ENCODE measurements at regions not wholly inside any gene's neighbourhood (a gene's known extent, or its start where the extent isn't known, plus 50 kb on each side); places are given as distances from the start of the nearest gene placed in this dataset.
A peak's percentile ranks its signal among the peaks of the same experiment; 100 is the strongest.

- Mint-ChIP-seq H3K27me3 (ENCODE audit: low read depth) (no peaks in the 10 kb centered on the region), H3K36me3 (ENCODE audit: insufficient read depth in 2 of 2) (no peaks in the 10 kb centered on the region), H3K4me3 (no peak overlapping the region), H3K4me1 (ENCODE audit: low read depth) (no peaks in the 10 kb centered on the region), H3K9me3 (peaks cover 6 to 9% of the 10 kb centered on the region in 2 donors), H3K27ac (no peak overlapping the region)
- ATAC-seq (replicated peaks in 1 of 2) (no peak), DNase-seq (no peak)
These were observed 50.2 kb upstream of the SDK2 start for GRCh38 chr17:73694491-73694890.

GRCh38 chr17:73695035-73695738, 50.9 kb upstream of the SDK2 start:
- ATAC-seq (replicated peaks in 1 of 2) (no peak), DNase-seq (no peak)
- H3K4me1 Mint-ChIP-seq (ENCODE audit: low read depth), result no peaks in the 10 kb centered on the region
- peaks cover 6 to 9% of the 10 kb centered on the region in 2 donors for H3K9me3 Mint-ChIP-seq
- H3K27ac Mint-ChIP-seq, result no peak overlapping the region
- no peaks in the 10 kb centered on the region for H3K36me3 Mint-ChIP-seq (ENCODE audit: insufficient read depth in 2 of 2)
- H3K4me3 Mint-ChIP-seq, result no peak overlapping the region
- no peaks in the 10 kb centered on the region for H3K27me3 Mint-ChIP-seq (ENCODE audit: low read depth)

GRCh38 chr17:73696251-73696650, 52.0 kb upstream of the SDK2 start:
- no peak overlapping the region for H3K4me3 Mint-ChIP-seq
- H3K9me3 Mint-ChIP-seq, result peaks cover 6 to 9% of the 10 kb centered on the region in 2 donors
- no peaks in the 10 kb centered on the region for H3K4me1 Mint-ChIP-seq (ENCODE audit: low read depth)
- DNase-seq, result no peak
- ATAC-seq (replicated peaks in 1 of 2), result no peak
- H3K36me3 Mint-ChIP-seq (ENCODE audit: insufficient read depth in 2 of 2), result no peaks in the 10 kb centered on the region
- H3K27ac Mint-ChIP-seq, result no peak overlapping the region
- no peaks in the 10 kb centered on the region for H3K27me3 Mint-ChIP-seq (ENCODE audit: low read depth)

GRCh38 chr17:73697872-73698271, 53.6 kb upstream of the SDK2 start:
- Mint-ChIP-seq H3K4me3 (no peak overlapping the region), H3K36me3 (ENCODE audit: insufficient read depth in 2 of 2) (no peaks in the 10 kb centered on the region), H3K27me3 (ENCODE audit: low read depth) (no peaks in the 10 kb centered on the region), H3K9me3 (peaks cover 6 to 9% of the 10 kb centered on the region in 2 donors), H3K27ac (no peak overlapping the region), H3K4me1 (ENCODE audit: low read depth) (no peaks in the 10 kb centered on the region)
- DNase-seq (no peak), ATAC-seq (replicated peaks in 1 of 2) (no peak)

- ATAC-seq (replicated peaks in 1 of 2), result no peak
- Mint-ChIP-seq H3K27ac (no peak overlapping the region), H3K4me3 (no peak overlapping the region), H3K36me3 (ENCODE audit: insufficient read depth in 2 of 2) (no peaks in the 10 kb centered on the region), H3K9me3 (peaks cover 6 to 9% of the 10 kb centered on the region in 2 donors), H3K27me3 (ENCODE audit: low read depth) (no peaks in the 10 kb centered on the region), H3K4me1 (ENCODE audit: low read depth) (no peaks in the 10 kb centered on the region)
- DNase-seq, result no peak
These were observed 54.7 kb upstream of the SDK2 start for GRCh38 chr17:73698966-73699365.

- peaks cover 0 to 3% of the 10 kb centered on the region in 2 donors for H3K9me3 Mint-ChIP-seq
- H3K27ac Mint-ChIP-seq, result no peak overlapping the region
- no peaks in the 10 kb centered on the region for H3K27me3 Mint-ChIP-seq (ENCODE audit: low read depth)
- no peak for DNase-seq
- no peaks in the 10 kb centered on the region for H3K4me1 Mint-ChIP-seq (ENCODE audit: low read depth)
- H3K36me3 Mint-ChIP-seq (ENCODE audit: insufficient read depth in 2 of 2), result no peaks in the 10 kb centered on the region
- ATAC-seq (replicated peaks in 1 of 2), result no peak
- no peak overlapping the region for H3K4me3 Mint-ChIP-seq
These were observed 57.5 kb upstream of the SDK2 start for GRCh38 chr17:73701701-73702100.

GRCh38 chr17:73703192-73703591, 58.9 kb upstream of the SDK2 start:
- Mint-ChIP-seq H3K27ac (no peak overlapping the region), H3K36me3 (ENCODE audit: insufficient read depth in 2 of 2) (no peaks in the 10 kb centered on the region), H3K9me3 (peaks cover 0 to 3% of the 10 kb centered on the region in 2 donors), H3K4me3 (no peak overlapping the region), H3K4me1 (ENCODE audit: low read depth) (no peaks in the 10 kb centered on the region), H3K27me3 (ENCODE audit: low read depth) (no peaks in the 10 kb centered on the region)
- DNase-seq (no peak), ATAC-seq (replicated peaks in 1 of 2) (no peak)

- Mint-ChIP-seq H3K27me3 (ENCODE audit: low read depth) (peaks cover under 1% of the 10 kb centered on the region), H3K27ac (no peak overlapping the region), H3K36me3 (ENCODE audit: insufficient read depth in 2 of 2) (no peaks in the 10 kb centered on the region), H3K4me1 (ENCODE audit: low read depth) (no peaks in the 10 kb centered on the region), H3K9me3 (peaks cover 0 to 3% of the 10 kb centered on the region in 2 donors), H3K4me3 (no peak overlapping the region)
- no peak for DNase-seq
- ATAC-seq (replicated peaks in 1 of 2), result no peak
These were observed 59.7 kb upstream of the SDK2 start for GRCh38 chr17:73703917-73704316.

GRCh38 chr17:73705594-73705993, 61.3 kb upstream of the SDK2 start:
- Mint-ChIP-seq H3K9me3 (peaks cover 0 to 3% of the 10 kb centered on the region in 2 donors), H3K4me1 (ENCODE audit: low read depth) (peaks cover 7% of the 10 kb centered on the region), H3K27ac (no peak overlapping the region), H3K27me3 (ENCODE audit: low read depth) (peaks cover 5% of the 10 kb centered on the region), H3K4me3 (no peak overlapping the region), H3K36me3 (ENCODE audit: insufficient read depth in 2 of 2) (no peaks in the 10 kb centered on the region)
- ATAC-seq (replicated peaks in 1 of 2), result no peak
- no peak for DNase-seq

GRCh38 chr17:73706428-73706827, 62.2 kb upstream of the SDK2 start:
- H3K4me1 Mint-ChIP-seq (ENCODE audit: low read depth), result peaks cover 7% of the 10 kb centered on the region
- no peaks in the 10 kb centered on the region for H3K36me3 Mint-ChIP-seq (ENCODE audit: insufficient read depth in 2 of 2)
- DNase-seq, result no peak
- no peak for ATAC-seq (replicated peaks in 1 of 2)
- H3K27me3 Mint-ChIP-seq (ENCODE audit: low read depth), result peaks cover 5% of the 10 kb centered on the region
- peaks cover 0 to 3% of the 10 kb centered on the region in 2 donors for H3K9me3 Mint-ChIP-seq
- no peak overlapping the region for H3K27ac Mint-ChIP-seq
- no peak overlapping the region for H3K4me3 Mint-ChIP-seq

GRCh38 chr17:73706858-73707257, 62.6 kb upstream of the SDK2 start:
- H3K27me3 Mint-ChIP-seq (ENCODE audit: low read depth), result peaks cover 5% of the 10 kb centered on the region
- ATAC-seq (replicated peaks in 1 of 2) (no peak), DNase-seq (no peak)
- no peak overlapping the region for H3K4me3 Mint-ChIP-seq
- no peak overlapping the region for H3K27ac Mint-ChIP-seq
- peaks cover 7% of the 10 kb centered on the region for H3K4me1 Mint-ChIP-seq (ENCODE audit: low read depth)
- peaks cover 0 to 3% of the 10 kb centered on the region in 2 donors for H3K9me3 Mint-ChIP-seq
- H3K36me3 Mint-ChIP-seq (ENCODE audit: insufficient read depth in 2 of 2), result no peaks in the 10 kb centered on the region

- ATAC-seq (replicated peaks in 1 of 2) (no peak), DNase-seq (no peak)
- Mint-ChIP-seq H3K4me1 (ENCODE audit: low read depth) (peaks cover 7% of the 10 kb centered on the region), H3K36me3 (ENCODE audit: insufficient read depth in 2 of 2) (no peaks in the 10 kb centered on the region), H3K27ac (no peak overlapping the region), H3K9me3 (peaks cover 0 to 3% of the 10 kb centered on the region in 2 donors), H3K27me3 (ENCODE audit: low read depth) (peaks cover 5% of the 10 kb centered on the region), H3K4me3 (no peak overlapping the region)
These were observed 63.1 kb upstream of the SDK2 start for GRCh38 chr17:73707358-73707757.

- Mint-ChIP-seq H3K4me1 (ENCODE audit: low read depth) (peaks cover 7% of the 10 kb centered on the region), H3K36me3 (ENCODE audit: insufficient read depth in 2 of 2) (no peaks in the 10 kb centered on the region), H3K27ac (no peak overlapping the region), H3K4me3 (no peak overlapping the region), H3K9me3 (no peaks in the 10 kb centered on the region), H3K27me3 (ENCODE audit: low read depth) (peaks cover 5% of the 10 kb centered on the region)
- DNase-seq (peak; percentile 64 to 67), ATAC-seq (replicated peaks in 1 of 2) (peak; percentile 41 to 42)
These were observed 65.9 kb upstream of the SDK2 start for GRCh38 chr17:73710095-73710592.

GRCh38 chr17:73711184-73711583, 66.9 kb upstream of the SDK2 start:
- Mint-ChIP-seq H3K9me3 (no peaks in the 10 kb centered on the region), H3K4me1 (ENCODE audit: low read depth) (peaks cover 7% of the 10 kb centered on the region), H3K27ac (no peak overlapping the region), H3K4me3 (no peak overlapping the region), H3K27me3 (ENCODE audit: low read depth) (peaks cover 5% of the 10 kb centered on the region), H3K36me3 (ENCODE audit: insufficient read depth in 2 of 2) (no peaks in the 10 kb centered on the region)
- ATAC-seq (replicated peaks in 1 of 2) (peak; percentile 25 to 43), DNase-seq (no peak)

Measured in activated T-cell treated with anti-CD3 and anti-CD28 coated beads, Interleukin-2, amount 50 U/mL, for 72 hours (primary cell).